Activated CD8-positive, alpha-beta T cell treated with anti-CD3 and anti-CD28 coated beads for 36 hours (primary cell): ENCODE measurements at regions not wholly inside any gene's neighbourhood (a gene's known extent, or its start where the extent isn't known, plus 50 kb on each side); places are given as distances from the start of the nearest gene placed in this dataset.

ENCODE experiments used
- ATAC-seq: fragments of 200-7000 bp; cut with Tn5 transposase; one replicate; pipeline ENCODE4 v1.10.0; 2021; ENCODE audit warnings: mild to moderate bottlenecking, moderate library complexity
- CTCF ChIA-PET: fragments of 350-600 bp; sonication (Branson Sonifier 250); formaldehyde crosslinking; loops from one replicate; lab custom pipeline; 2021; ENCODE audit warnings: antibody characterized with exemption; lab: Charles Lee
- POLR2A ChIA-PET: fragments of 350-600 bp; sonication (Branson Sonifier 250); formaldehyde crosslinking; loops from one replicate; lab custom pipeline; 2021; ENCODE audit warnings: antibody characterized with exemption; lab: Charles Lee
- DNase-seq: peaks from one replicate; pipeline ENCODE4 v3.0.0-alpha.2; 2020
- H3K27ac Mint-ChIP-seq: one replicate; pipeline ENCODE4 v1.8.0; 2021; ENCODE audit warnings: mild to moderate bottlenecking, mixed read lengths
- H3K27me3 Mint-ChIP-seq: one replicate; pipeline ENCODE4 v1.8.0; 2021; ENCODE audit warnings: mixed read lengths
- H3K36me3 Mint-ChIP-seq: one replicate; pipeline ENCODE4 v1.8.0; 2021; ENCODE audit warnings: low read depth, mixed read lengths
- H3K4me1 Mint-ChIP-seq: one replicate; pipeline ENCODE4 v1.8.0; 2021; ENCODE audit warnings: low read depth, mixed read lengths
- H3K4me3 Mint-ChIP-seq: one replicate; pipeline ENCODE4 v1.8.0; 2021; ENCODE audit warnings: mild to moderate bottlenecking, moderate library complexity, mixed read lengths
- H3K9me3 Mint-ChIP-seq: one replicate; pipeline ENCODE4 v1.8.0; 2021; ENCODE audit warnings: mixed read lengths
- CTCF ChIP-seq: fragments of 200-600 bp; IDR thresholded peaks from one replicate; pipeline ENCODE4 v1.8.0; 2022; ENCODE audit warnings: antibody characterized with exemption, mild to moderate bottlenecking
- intact Hi-C: fragments of 100-400 bp; cut with micrococcal nuclease; formaldehyde crosslinking; loops from one replicate; pipeline ENCODE4 v1.10.0; 2022

GRCh38 chr6:55003719-55004430 lies 157.3 kb downstream of the FAM83B start:
- no peak for TF ChIP-seq CTCF
- intact Hi-C loops: no loop called here
- Mint-ChIP-seq H3K27me3 (no peaks in the 10 kb centered on the region), H3K36me3 (no peaks in the 10 kb centered on the region), H3K4me1 (no peaks in the 10 kb centered on the region), H3K9me3 (peaks cover 3% of the 10 kb centered on the region), H3K4me3 (no peak overlapping the region), H3K27ac (no peak overlapping the region)
- no peak for ATAC-seq
- CTCF ChIA-PET: no interaction called here
- POLR2A ChIA-PET: no interaction called here
- no peak for DNase-seq

GRCh38 chr6:55009131-55009530 lies 162.6 kb downstream of the FAM83B start:
- no peak for ATAC-seq
- H3K36me3 Mint-ChIP-seq: no peaks in the 10 kb centered on the region
- no peaks in the 10 kb centered on the region for H3K27me3 Mint-ChIP-seq
- no peaks in the 10 kb centered on the region for H3K4me1 Mint-ChIP-seq
- ChIA-PET CTCF (interaction anchor here (0.6 kb wide), 1 partner anchor 27 kb away, joined by 3 read pairs; no protein-coding TSS in a partner anchor), POLR2A (no interaction called here)
- no peak for TF ChIP-seq CTCF
- no peaks in the 10 kb centered on the region for H3K9me3 Mint-ChIP-seq
- intact Hi-C loops: no loop called here
- H3K4me3 Mint-ChIP-seq: no peak overlapping the region
- H3K27ac Mint-ChIP-seq: no peak overlapping the region
- no peak for DNase-seq

- intact Hi-C loops: no loop called here
- H3K27me3 Mint-ChIP-seq: no peaks in the 10 kb centered on the region
- no peaks in the 10 kb centered on the region for H3K4me1 Mint-ChIP-seq
- H3K4me3 Mint-ChIP-seq: no peak overlapping the region
- ChIA-PET CTCF (no interaction called here), POLR2A (no interaction called here)
- ATAC-seq: no peak
- H3K9me3 Mint-ChIP-seq: no peaks in the 10 kb centered on the region
- no peak for DNase-seq
- H3K27ac Mint-ChIP-seq: no peak overlapping the region
- no peak for TF ChIP-seq CTCF
- H3K36me3 Mint-ChIP-seq: no peaks in the 10 kb centered on the region
These were observed 163.3 kb upstream of the HCRTR2 start for GRCh38 chr6:55011034-55011433.

- Mint-ChIP-seq H3K27me3 (no peaks in the 10 kb centered on the region), H3K9me3 (no peaks in the 10 kb centered on the region), H3K36me3 (no peaks in the 10 kb centered on the region), H3K4me3 (no peak overlapping the region), H3K27ac (no peak overlapping the region), H3K4me1 (no peaks in the 10 kb centered on the region)
- intact Hi-C loops: no loop called here
- ChIA-PET POLR2A (no interaction called here), CTCF (no interaction called here)
- ATAC-seq: no peak
- DNase-seq: no peak
- TF ChIP-seq CTCF: no peak
These were observed 161.9 kb upstream of the HCRTR2 start for GRCh38 chr6:55012454-55012853.

- intact Hi-C loops: no loop called here
- DNase-seq: no peak
- H3K4me1 Mint-ChIP-seq: no peaks in the 10 kb centered on the region
- no peak for TF ChIP-seq CTCF
- ChIA-PET POLR2A (no interaction called here), CTCF (no interaction called here)
- no peak overlapping the region for H3K27ac Mint-ChIP-seq
- no peaks in the 10 kb centered on the region for H3K36me3 Mint-ChIP-seq
- no peaks in the 10 kb centered on the region for H3K9me3 Mint-ChIP-seq
- H3K4me3 Mint-ChIP-seq: no peak overlapping the region
- ATAC-seq: no peak
- H3K27me3 Mint-ChIP-seq: no peaks in the 10 kb centered on the region
These were observed 159.8 kb upstream of the HCRTR2 start for GRCh38 chr6:55014321-55015088.
